Trophoblast cell (in vitro differentiated cells and primary cell): ENCODE measurements at regions not wholly inside any gene's neighbourhood (a gene's known extent, or its start where the extent isn't known, plus 50 kb on each side); places are given as distances from the start of the nearest gene placed in this dataset.

Experiments
- DNase-seq, 2 donors: peaks; one replicate each; pipeline ENCODE4 v3.0.0-alpha.2; 2016
- H2AFZ ChIP-seq: 2 replicates; pipeline ENCODE4 v1.6.1; 2013; ENCODE audit warnings: low read length, moderate library complexity, mild to moderate bottlenecking; ENCODE audit not compliant: insufficient read depth, poor library complexity
- H2AK5ac ChIP-seq: 2 replicates; pipeline ENCODE4 v1.6.1; 2013; ENCODE audit warnings: mild to moderate bottlenecking, low read length
- H2BK120ac ChIP-seq: 2 replicates; pipeline ENCODE4 v1.6.1; 2013; ENCODE audit warnings: low read length, mild to moderate bottlenecking, moderate library complexity; ENCODE audit not compliant: insufficient read depth, poor library complexity
- H2BK12ac ChIP-seq: 2 replicates; pipeline ENCODE4 v1.6.1; 2013; ENCODE audit warnings: mild to moderate bottlenecking, low read length, moderate library complexity
- H2BK5ac ChIP-seq: 2 replicates; pipeline ENCODE4 v1.6.1; 2013; ENCODE audit warnings: low read length, low read depth, moderate library complexity, mild to moderate bottlenecking; ENCODE audit not compliant: poor library complexity
- H3K14ac ChIP-seq: 2 replicates; pipeline ENCODE4 v1.6.1; 2013; ENCODE audit warnings: mild to moderate bottlenecking, low read length
- H3K18ac ChIP-seq: 2 replicates; pipeline ENCODE4 v1.6.1; 2013; ENCODE audit warnings: mild to moderate bottlenecking, low read length
- H3K23ac ChIP-seq: 2 replicates; pipeline ENCODE4 v1.6.1; 2013; ENCODE audit warnings: low read length
- H3K27ac ChIP-seq: 2 replicates; pipeline ENCODE4 v1.5.1; 2013; ENCODE audit warnings: low read depth, mild to moderate bottlenecking, inconsistent platforms, low read length, moderate library complexity
- H3K27me3 ChIP-seq: 2 replicates; pipeline ENCODE4 v1.6.1; 2013; ENCODE audit warnings: inconsistent platforms, mild to moderate bottlenecking, low read length, moderate library complexity; ENCODE audit not compliant: insufficient read depth
- H3K36me3 ChIP-seq, 2 experiments: 1 replicate in 1 of 2; 2 replicates in 1 of 2; pipeline ENCODE4 v1.6.1; 2013; ENCODE audit warnings: low read length in 2 of 2, mild to moderate bottlenecking in 2 of 2, moderate library complexity in 1 of 2; ENCODE audit not compliant: insufficient read depth in 2 of 2, control insufficient read depth in 1 of 2
- H3K4ac ChIP-seq: 2 replicates; pipeline ENCODE4 v1.6.1; 2013; ENCODE audit warnings: low read depth, mild to moderate bottlenecking, low read length, moderate library complexity
- H3K4me1 ChIP-seq, 2 experiments: 1 replicate in 1 of 2; 2 replicates in 1 of 2; pipeline ENCODE4 v1.6.1; 2013; ENCODE audit warnings: low read length in 2 of 2, mild to moderate bottlenecking in 2 of 2, moderate library complexity in 1 of 2; ENCODE audit not compliant: insufficient read depth in 2 of 2, control insufficient read depth in 1 of 2
- H3K4me2 ChIP-seq: 2 replicates; pipeline ENCODE4 v1.6.1; 2013; ENCODE audit warnings: inconsistent platforms, mild to moderate bottlenecking, low read length, moderate library complexity
- H3K4me3 ChIP-seq: 2 replicates; pipeline ENCODE4 v1.5.1; 2013; ENCODE audit warnings: mild to moderate bottlenecking, low read depth, low read length, inconsistent platforms
- H3K79me1 ChIP-seq: one replicate; pipeline ENCODE4 v1.6.1; 2013; ENCODE audit warnings: low read length
- H3K79me2 ChIP-seq: 2 replicates; pipeline ENCODE4 v1.6.1; 2013; ENCODE audit warnings: low read length, mild to moderate bottlenecking; ENCODE audit not compliant: control insufficient read depth, insufficient read depth, poor library complexity
- H3K9ac ChIP-seq: 2 replicates; pipeline ENCODE4 v1.6.1; 2013; ENCODE audit warnings: mild to moderate bottlenecking, low read length
- H3K9me3 ChIP-seq: 2 replicates; pipeline ENCODE4 v1.6.1; 2013; ENCODE audit warnings: low read depth, mild to moderate bottlenecking, control low read depth, inconsistent platforms, low read length; ENCODE audit not compliant: insufficient read depth
- H4K12ac ChIP-seq: 2 replicates; pipeline ENCODE4 v1.6.1; 2013; ENCODE audit warnings: low read depth, mild to moderate bottlenecking, low read length, moderate library complexity
- H4K8ac ChIP-seq: 2 replicates; pipeline ENCODE4 v1.6.1; 2013; ENCODE audit warnings: low read depth, mild to moderate bottlenecking, low read length, moderate library complexity
- H4K91ac ChIP-seq: one replicate; pipeline ENCODE4 v1.6.1; 2013; ENCODE audit warnings: low read depth, mild to moderate bottlenecking, low read length, moderate library complexity
- WGBS: extraction: QIAGEN DNeasy Blood & Tissue Kit; methylation state at CpG from one replicate; pipeline ENCODE4 v1.1.7; 2013; ENCODE audit warnings: missing lambda C conversion rate; ENCODE audit not compliant: insufficient read length, insufficient coverage; ENCODE audit errors: extremely low coverage; 5-methylcytosine and 5-hydroxymethylcytosine counted together

GRCh38 chr12:88309546-88309945 is 167.4 kb downstream of the TMTC3 start:
- no peak overlapping the region for H3K4me3 ChIP-seq
- no peaks in the 10 kb centered on the region for H3K79me2 ChIP-seq
- H3K9me3 ChIP-seq = no peaks in the 10 kb centered on the region
- H3K9ac ChIP-seq = no peak overlapping the region
- H2AFZ ChIP-seq = no peak overlapping the region
- no CpG with 5 or more reads among the region's 2 CpGs for WGBS
- H3K14ac ChIP-seq = no peak overlapping the region
- H3K27me3 ChIP-seq = no peaks in the 10 kb centered on the region
- H3K79me1 ChIP-seq = no peaks in the 10 kb centered on the region
- no peak overlapping the region for H4K8ac ChIP-seq
- no peak overlapping the region for H4K91ac ChIP-seq
- H4K12ac ChIP-seq = no peak overlapping the region
- H2AK5ac ChIP-seq = no peak overlapping the region
- DNase-seq = no peak
- no peaks in the 10 kb centered on the region for H3K36me3 ChIP-seq
- H2BK120ac ChIP-seq = no peak overlapping the region
- no peak overlapping the region for H2BK5ac ChIP-seq
- no peak overlapping the region for H3K4ac ChIP-seq
- no peak overlapping the region for H2BK12ac ChIP-seq
- no peak overlapping the region for H3K27ac ChIP-seq
- no peaks in the 10 kb centered on the region for H3K4me1 ChIP-seq
- H3K23ac ChIP-seq = no peak overlapping the region
- no peak overlapping the region for H3K4me2 ChIP-seq
- no peak overlapping the region for H3K18ac ChIP-seq

- no peak overlapping the region for H2BK12ac ChIP-seq
- no peaks in the 10 kb centered on the region for H3K36me3 ChIP-seq
- H4K12ac ChIP-seq = no peak overlapping the region
- H3K4me3 ChIP-seq = no peak overlapping the region
- no peaks in the 10 kb centered on the region for H3K4me1 ChIP-seq
- no peaks in the 10 kb centered on the region for H3K9me3 ChIP-seq
- no peak overlapping the region for H2BK120ac ChIP-seq
- H3K4me2 ChIP-seq = no peak overlapping the region
- no peak overlapping the region for H3K14ac ChIP-seq
- H2AK5ac ChIP-seq = no peak overlapping the region
- H4K91ac ChIP-seq = no peak overlapping the region
- no peaks in the 10 kb centered on the region for H3K79me2 ChIP-seq
- H4K8ac ChIP-seq = no peak overlapping the region
- H3K18ac ChIP-seq = no peak overlapping the region
- H3K27me3 ChIP-seq = no peaks in the 10 kb centered on the region
- H3K79me1 ChIP-seq = no peaks in the 10 kb centered on the region
- H2BK5ac ChIP-seq = no peak overlapping the region
- no CpG with 5 or more reads among the region's 1 CpG for WGBS
- H2AFZ ChIP-seq = no peak overlapping the region
- H3K23ac ChIP-seq = no peak overlapping the region
- H3K9ac ChIP-seq = no peak overlapping the region
- no peak overlapping the region for H3K4ac ChIP-seq
- peak; percentile 69 to 89 for DNase-seq
- H3K27ac ChIP-seq = no peak overlapping the region
Measured at GRCh38 chr12:88310069-88310468, 168.0 kb downstream of the TMTC3 start.

GRCh38 chr12:88310666-88311065 is 168.6 kb downstream of the TMTC3 start:
- peak; percentile 70 to 84 for DNase-seq
- Histone ChIP-seq H3K79me2 (no peaks in the 10 kb centered on the region), H3K9me3 (no peaks in the 10 kb centered on the region)

GRCh38 chr12:88313554-88313953 is 171.4 kb downstream of the TMTC3 start:
- no peaks in the 10 kb centered on the region for H3K79me1 ChIP-seq
- no peak overlapping the region for H3K23ac ChIP-seq
- H3K79me2 ChIP-seq = no peaks in the 10 kb centered on the region
- H3K14ac ChIP-seq = no peak overlapping the region
- no peaks in the 10 kb centered on the region for H3K27me3 ChIP-seq
- H3K4me3 ChIP-seq = no peak overlapping the region
- H3K4ac ChIP-seq = no peak overlapping the region
- WGBS = no CpG with 5 or more reads among the region's 1 CpG
- H3K9me3 ChIP-seq = no peaks in the 10 kb centered on the region
- H2BK5ac ChIP-seq = no peak overlapping the region
- no peaks in the 10 kb centered on the region for H3K36me3 ChIP-seq
- H2AFZ ChIP-seq = no peak overlapping the region
- H2AK5ac ChIP-seq = no peak overlapping the region
- no peak overlapping the region for H4K8ac ChIP-seq
- no peaks in the 10 kb centered on the region for H3K4me1 ChIP-seq
- no peak overlapping the region for H3K27ac ChIP-seq
- no peak overlapping the region for H3K9ac ChIP-seq
- no peak overlapping the region for H3K18ac ChIP-seq
- H3K4me2 ChIP-seq = no peak overlapping the region
- no peak for DNase-seq
- no peak overlapping the region for H4K12ac ChIP-seq
- no peak overlapping the region for H2BK120ac ChIP-seq
- no peak overlapping the region for H2BK12ac ChIP-seq
- no peak overlapping the region for H4K91ac ChIP-seq

More at GRCh38 chr12:88310666-88311065, 168.6 kb downstream of the TMTC3 start:
- Histone ChIP-seq H3K4me3 (no peak overlapping the region), H4K8ac (no peak overlapping the region), H3K27ac (no peak overlapping the region), H3K18ac (no peak overlapping the region), H3K23ac (no peak overlapping the region), H3K4ac (no peak overlapping the region), H3K79me1 (no peaks in the 10 kb centered on the region), H2BK5ac (no peak overlapping the region), H2BK120ac (no peak overlapping the region), H2AFZ (no peak overlapping the region), H4K12ac (no peak overlapping the region), H3K9ac (no peak overlapping the region), H3K4me1 (no peaks in the 10 kb centered on the region), H3K36me3 (no peaks in the 10 kb centered on the region), H3K27me3 (no peaks in the 10 kb centered on the region), H2AK5ac (no peak overlapping the region), H3K4me2 (no peak overlapping the region), H4K91ac (no peak overlapping the region), H2BK12ac (no peak overlapping the region), H3K14ac (no peak overlapping the region)
- WGBS = no CpG with 5 or more reads among the region's 6 CpGs
